Astrocyte (in vitro differentiated cells and primary cell): ENCODE measurements at regions not wholly inside any gene's neighbourhood (a gene's known extent, or its start where the extent isn't known, plus 50 kb on each side); places are given as distances from the start of the nearest gene placed in this dataset.
A peak's percentile ranks its signal among the peaks of the same experiment; 100 is the strongest.

Experiments
- DNase-seq: peaks from one replicate; pipeline ENCODE4 v3.0.0-alpha.2; 2010; ENCODE audit warnings: low read depth
- FAIRE-seq: peaks from 2 replicates; lab custom pipeline; 2011; peaks lifted over from hg19 to GRCh38; lab: Jason Lieb, UNC
- H2AFZ ChIP-seq: 2 replicates; pipeline ENCODE4 v1.6.0; 2012; ENCODE audit warnings: low read depth, low read length, inconsistent platforms
- H3K27ac ChIP-seq: 2 replicates; pipeline ENCODE4 v1.5.1; 2011; ENCODE audit warnings: low read depth, low read length, inconsistent platforms
- H3K27me3 ChIP-seq: 2 replicates; pipeline ENCODE4 v1.6.0; 2011; ENCODE audit warnings: low read length, inconsistent platforms; ENCODE audit not compliant: insufficient read depth
- H3K36me3 ChIP-seq: 2 replicates; pipeline ENCODE4 v1.5.1; 2011; ENCODE audit warnings: low read length, inconsistent platforms; ENCODE audit not compliant: insufficient read depth
- H3K4me1 ChIP-seq: 2 replicates; pipeline ENCODE4 v1.5.1; 2011; ENCODE audit warnings: low read length, inconsistent platforms; ENCODE audit not compliant: insufficient read depth
- H3K4me2 ChIP-seq: 2 replicates; pipeline ENCODE4 v1.6.0; 2012; ENCODE audit warnings: low read length, inconsistent platforms
- H3K4me3 ChIP-seq: 2 replicates; pipeline ENCODE4 v1.5.1; 2011; ENCODE audit warnings: low read depth, mild to moderate bottlenecking, low read length, inconsistent platforms; ENCODE audit not compliant: insufficient read depth
- H3K79me2 ChIP-seq: 2 replicates; pipeline ENCODE4 v1.6.0; 2012; ENCODE audit warnings: mild to moderate bottlenecking, low read length, inconsistent platforms; ENCODE audit not compliant: insufficient read depth
- H3K9ac ChIP-seq: 2 replicates; pipeline ENCODE4 v1.6.0; 2012; ENCODE audit warnings: mild to moderate bottlenecking, low read length, inconsistent platforms
- H3K9me3 ChIP-seq: 2 replicates; pipeline ENCODE4 v1.5.1; 2012; ENCODE audit warnings: low read depth, mild to moderate bottlenecking, low read length, inconsistent platforms; ENCODE audit not compliant: insufficient read depth
- H4K20me1 ChIP-seq: 2 replicates; pipeline ENCODE4 v1.6.0; 2012; ENCODE audit warnings: low read length, inconsistent platforms; ENCODE audit not compliant: insufficient read depth
- H3K27ac Mint-ChIP-seq: one replicate; pipeline ENCODE4 v1.8.0; 2021; ENCODE audit warnings: mild to moderate bottlenecking, mixed read lengths; ENCODE audit not compliant: unreplicated experiment
- H3K27me3 Mint-ChIP-seq: one replicate; pipeline ENCODE4 v1.8.0; 2021; ENCODE audit warnings: low read depth, mixed read lengths; ENCODE audit not compliant: unreplicated experiment
- H3K36me3 Mint-ChIP-seq: one replicate; pipeline ENCODE4 v1.8.0; 2021; ENCODE audit warnings: low read depth, mixed read lengths; ENCODE audit not compliant: unreplicated experiment
- H3K4me1 Mint-ChIP-seq: one replicate; pipeline ENCODE4 v1.8.0; 2021; ENCODE audit warnings: low read depth, mixed read lengths; ENCODE audit not compliant: unreplicated experiment
- H3K4me3 Mint-ChIP-seq: one replicate; pipeline ENCODE4 v1.8.0; 2021; ENCODE audit warnings: mild to moderate bottlenecking, moderate library complexity, mixed read lengths; ENCODE audit not compliant: unreplicated experiment
- H3K9me3 Mint-ChIP-seq: one replicate; pipeline ENCODE4 v1.8.0; 2021; ENCODE audit warnings: mild to moderate bottlenecking, mixed read lengths; ENCODE audit not compliant: unreplicated experiment
- CTCF ChIP-seq: IDR thresholded peaks from 2 replicates; pipeline ENCODE4 v1.5.1; 2011; ENCODE audit warnings: low read depth, mild to moderate bottlenecking, inconsistent platforms, low read length, moderate library complexity; ENCODE audit not compliant: insufficient read depth
- EZH2 ChIP-seq: IDR thresholded peaks from 2 replicates; pipeline ENCODE4 v1.6.1; 2012; ENCODE audit warnings: mild to moderate bottlenecking, low read length, inconsistent platforms; ENCODE audit not compliant: insufficient read depth

GRCh38 chr6:25169961-25170360 is 109.2 kb upstream of the CARMIL1 start:
- no peaks in the 10 kb centered on the region for H3K79me2 ChIP-seq
- H3K27me3 Mint-ChIP-seq, result no peaks in the 10 kb centered on the region
- no peaks in the 10 kb centered on the region for H4K20me1 ChIP-seq
- no peak overlapping the region for H3K4me3 Mint-ChIP-seq
- no peaks in the 10 kb centered on the region for H3K9me3 ChIP-seq
- peak overlapping the region; percentile 32 for H3K9ac ChIP-seq
- peaks cover 45% of the 10 kb centered on the region for H3K4me1 Mint-ChIP-seq
- peak overlapping the region; percentile 58 for H2AFZ ChIP-seq
- no peaks in the 10 kb centered on the region for H3K36me3 ChIP-seq
- peaks cover 6% of the 10 kb centered on the region for H3K9me3 Mint-ChIP-seq
- FAIRE-seq, result no peak
- H3K36me3 Mint-ChIP-seq, result peaks cover 3% of the 10 kb centered on the region
- DNase-seq, result peak; percentile 66
- peak overlapping the region; percentile 22 for H3K27ac Mint-ChIP-seq
- no peak for TF ChIP-seq EZH2
- TF ChIP-seq CTCF, result no peak
- no peak overlapping the region for H3K4me3 ChIP-seq
- H3K4me2 ChIP-seq, result peak overlapping the region; percentile 2
- H3K27ac ChIP-seq, result peak overlapping the region; percentile 31
- peaks cover 34% of the 10 kb centered on the region for H3K4me1 ChIP-seq
- H3K27me3 ChIP-seq, result no peaks in the 10 kb centered on the region

GRCh38 chr6:25170640-25171039 is 108.5 kb upstream of the CARMIL1 start:
- Histone ChIP-seq H3K36me3 (no peaks in the 10 kb centered on the region), H3K9ac (no peak overlapping the region), H3K27ac (no peak overlapping the region), H3K9me3 (no peaks in the 10 kb centered on the region), H3K4me1 (peaks cover 41% of the 10 kb centered on the region), H3K79me2 (no peaks in the 10 kb centered on the region), H2AFZ (no peak overlapping the region), H4K20me1 (no peaks in the 10 kb centered on the region), H3K27me3 (no peaks in the 10 kb centered on the region), H3K4me3 (no peak overlapping the region), H3K4me2 (no peak overlapping the region)
- H3K36me3 Mint-ChIP-seq, result peaks cover 3% of the 10 kb centered on the region
- no peak overlapping the region for H3K4me3 Mint-ChIP-seq
- H3K4me1 Mint-ChIP-seq, result peaks cover 49% of the 10 kb centered on the region
- FAIRE-seq, result no peak
- H3K9me3 Mint-ChIP-seq, result peaks cover 6% of the 10 kb centered on the region
- TF ChIP-seq EZH2 (no peak), CTCF (no peak)
- no peaks in the 10 kb centered on the region for H3K27me3 Mint-ChIP-seq
- no peak for DNase-seq
- peak overlapping the region; percentile 29 for H3K27ac Mint-ChIP-seq

- Mint-ChIP-seq H3K4me1 (peaks cover 52% of the 10 kb centered on the region), H3K4me3 (no peak overlapping the region), H3K27me3 (no peaks in the 10 kb centered on the region), H3K27ac (peak overlapping the region; percentile 41), H3K36me3 (peaks cover 3% of the 10 kb centered on the region), H3K9me3 (peaks cover 6% of the 10 kb centered on the region)
- Histone ChIP-seq H3K27me3 (no peaks in the 10 kb centered on the region), H4K20me1 (no peaks in the 10 kb centered on the region), H2AFZ (no peak overlapping the region), H3K4me2 (no peak overlapping the region), H3K4me3 (no peak overlapping the region), H3K4me1 (peaks cover 42% of the 10 kb centered on the region), H3K9me3 (no peaks in the 10 kb centered on the region), H3K9ac (no peak overlapping the region), H3K27ac (no peak overlapping the region), H3K36me3 (no peaks in the 10 kb centered on the region), H3K79me2 (no peaks in the 10 kb centered on the region)
- no peak for DNase-seq
- TF ChIP-seq CTCF, result no peak
- no peak for FAIRE-seq
Observed at GRCh38 chr6:25171301-25171700, 107.9 kb upstream of the CARMIL1 start.
